ENCODE measurements at regions not wholly inside any gene's neighbourhood (a gene's known extent, or its start where the extent isn't known, plus 50 kb on each side); places are given as distances from the start of the nearest gene placed in this dataset.

DNA sequence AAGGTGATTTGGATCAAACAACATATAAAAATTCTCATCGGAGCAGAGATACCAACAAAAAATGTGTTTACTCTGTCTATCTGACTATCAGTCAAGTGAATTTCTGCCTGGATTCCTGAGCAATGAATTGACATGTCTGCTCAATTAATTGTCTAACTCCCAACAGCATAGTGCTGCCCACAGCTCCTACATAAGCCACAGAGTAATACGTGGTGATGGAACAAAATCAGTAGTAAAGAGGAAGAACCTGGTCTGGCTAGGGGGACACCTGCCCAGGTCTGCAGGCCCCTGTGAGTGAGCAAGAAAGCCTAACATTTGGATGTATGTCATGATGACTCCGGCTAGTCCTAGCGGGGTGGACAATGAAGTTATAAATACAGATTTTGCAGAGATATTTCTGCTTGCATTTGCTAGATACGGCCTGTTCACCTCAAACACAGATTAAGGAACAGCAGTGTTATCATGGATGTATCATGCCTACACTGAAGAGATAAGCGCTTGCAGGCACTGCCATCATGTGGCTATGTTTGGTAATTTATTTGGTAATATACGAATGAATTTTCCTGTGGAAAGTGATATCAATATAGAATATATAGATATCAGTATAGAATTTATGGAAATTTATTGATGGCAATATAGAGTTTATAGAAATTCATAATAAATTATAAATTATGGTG is 69.6 kb upstream of the LRRC8B start:
- no peak overlapping the region for H3K4me3 ChIP-seq
- no peaks in the 10 kb centered on the region for H3K9me3 ChIP-seq
- no peaks in the 10 kb centered on the region for H3K4me1 ChIP-seq
- TF ChIP-seq, protein P1, sequence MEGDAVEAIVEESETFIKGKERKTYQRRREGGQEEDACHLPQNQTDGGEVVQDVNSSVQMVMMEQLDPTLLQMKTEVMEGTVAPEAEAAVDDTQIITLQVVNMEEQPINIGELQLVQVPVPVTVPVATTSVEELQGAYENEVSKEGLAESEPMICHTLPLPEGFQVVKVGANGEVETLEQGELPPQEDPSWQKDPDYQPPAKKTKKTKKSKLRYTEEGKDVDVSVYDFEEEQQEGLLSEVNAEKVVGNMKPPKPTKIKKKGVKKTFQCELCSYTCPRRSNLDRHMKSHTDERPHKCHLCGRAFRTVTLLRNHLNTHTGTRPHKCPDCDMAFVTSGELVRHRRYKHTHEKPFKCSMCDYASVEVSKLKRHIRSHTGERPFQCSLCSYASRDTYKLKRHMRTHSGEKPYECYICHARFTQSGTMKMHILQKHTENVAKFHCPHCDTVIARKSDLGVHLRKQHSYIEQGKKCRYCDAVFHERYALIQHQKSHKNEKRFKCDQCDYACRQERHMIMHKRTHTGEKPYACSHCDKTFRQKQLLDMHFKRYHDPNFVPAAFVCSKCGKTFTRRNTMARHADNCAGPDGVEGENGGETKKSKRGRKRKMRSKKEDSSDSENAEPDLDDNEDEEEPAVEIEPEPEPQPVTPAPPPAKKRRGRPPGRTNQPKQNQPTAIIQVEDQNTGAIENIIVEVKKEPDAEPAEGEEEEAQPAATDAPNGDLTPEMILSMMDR (IDR thresholded peaks at IDR 0.05), result peak; percentile 50
- H3K27ac ChIP-seq, result no peak overlapping the region
- H3K9ac ChIP-seq (ENCODE audit: low read depth in 2 of 2, low read length in 2 of 2), result no peak overlapping the region
- H3K27me3 ChIP-seq, result no peaks in the 10 kb centered on the region
- intact Hi-C loops (cut with DNase I), result loop anchor here (5.0 to 10.0 kb wide), 2 partner anchors 480 to 518 kb away; no protein-coding TSS in a partner anchor
- DNase-seq, result peak; percentile 38
- no peaks in the 10 kb centered on the region for H3K36me3 ChIP-seq

DNA sequence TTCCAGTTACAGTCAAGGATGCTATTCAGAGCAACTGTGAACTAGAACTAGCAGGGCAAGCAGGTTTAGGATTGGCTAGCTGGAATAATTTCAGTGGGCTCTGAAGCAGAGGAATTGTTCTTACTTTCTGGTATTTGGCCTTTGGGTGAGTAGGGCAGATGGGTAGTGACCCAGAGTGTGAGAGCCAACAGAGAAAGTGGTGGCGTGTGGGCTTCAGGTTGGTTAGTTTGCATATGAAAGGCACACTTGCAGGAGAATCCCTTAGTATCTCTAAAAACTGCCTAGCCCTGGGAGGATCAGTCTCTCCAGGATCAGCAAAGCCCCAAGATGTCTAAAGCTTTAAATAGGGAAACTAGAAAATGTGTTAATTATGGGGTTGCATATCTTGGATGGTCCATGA is 67.6 kb upstream of the LRRC8B start:
- Histone ChIP-seq H3K4me1 (no peaks in the 10 kb centered on the region), H3K27me3 (no peaks in the 10 kb centered on the region), H3K9me3 (no peaks in the 10 kb centered on the region), H3K4me3 (no peak overlapping the region), H3K36me3 (no peaks in the 10 kb centered on the region), H3K27ac (no peak overlapping the region), H3K9ac (ENCODE audit: low read depth in 2 of 2, low read length in 2 of 2) (no peak overlapping the region)
- TF ChIP-seq, protein P1 (IDR thresholded peaks at IDR 0.05), result no peak
- DNase-seq, result no peak
- intact Hi-C loops (cut with DNase I), result loop anchor here (5.0 to 10.0 kb wide), 2 partner anchors 482 to 520 kb away; no protein-coding TSS in a partner anchor

DNA sequence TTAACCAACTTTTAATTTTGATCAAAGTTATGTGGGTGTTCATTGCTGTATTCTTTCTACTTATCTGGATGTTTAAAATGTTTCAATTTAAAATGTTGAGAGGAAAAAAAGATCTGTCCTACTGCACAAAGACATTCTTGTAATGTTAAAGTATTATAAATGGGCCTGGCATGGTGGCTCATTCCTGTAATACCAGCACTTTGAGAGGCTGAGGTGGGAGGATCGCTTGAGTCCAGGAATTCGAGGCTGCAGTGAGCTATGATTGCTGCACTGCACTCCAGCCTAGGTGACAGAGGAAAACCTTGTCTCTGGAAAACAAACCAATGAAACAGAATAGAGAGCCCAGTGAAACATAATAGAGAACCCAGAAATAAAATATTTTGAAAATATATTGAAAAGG is 65.5 kb upstream of the LRRC8B start:
- intact Hi-C loops (cut with DNase I), result loop anchor here (5.0 to 10.0 kb wide), 2 partner anchors 484 to 522 kb away; no protein-coding TSS in a partner anchor
- Histone ChIP-seq H3K4me3 (no peak overlapping the region), H3K36me3 (no peaks in the 10 kb centered on the region), H3K4me1 (no peaks in the 10 kb centered on the region), H3K27ac (no peak overlapping the region), H3K9me3 (no peaks in the 10 kb centered on the region), H3K9ac (ENCODE audit: low read depth in 2 of 2, low read length in 2 of 2) (no peak overlapping the region), H3K27me3 (no peaks in the 10 kb centered on the region)
- TF ChIP-seq, protein P1 (IDR thresholded peaks at IDR 0.05), result no peak
- no peak for DNase-seq

DNA sequence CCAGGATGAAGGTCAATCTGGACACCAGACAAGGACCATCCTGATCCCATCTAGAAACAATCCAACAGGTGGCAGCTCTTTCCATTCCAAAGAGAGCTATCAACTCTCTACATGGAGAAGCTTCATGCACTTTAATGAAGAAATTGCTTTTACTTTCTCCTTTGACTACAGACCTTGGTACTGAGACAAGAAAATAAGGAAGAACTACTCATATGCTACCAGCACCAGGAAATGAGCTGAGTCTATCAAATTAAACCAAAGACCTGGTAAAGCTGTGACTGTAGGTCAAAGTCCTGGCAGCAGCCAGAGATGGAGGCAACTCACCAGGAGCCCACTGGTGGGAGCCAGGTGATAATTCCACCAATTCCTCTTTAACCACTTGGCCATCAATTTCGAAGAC is 64.3 kb upstream of the LRRC8B start:
- H3K36me3 ChIP-seq, result no peaks in the 10 kb centered on the region
- H3K9ac ChIP-seq (ENCODE audit: low read depth in 2 of 2, low read length in 2 of 2), result no peak overlapping the region
- H3K27me3 ChIP-seq, result no peaks in the 10 kb centered on the region
- intact Hi-C loops (cut with DNase I), result no loop called here
- H3K4me3 ChIP-seq, result no peak overlapping the region
- no peak overlapping the region for H3K27ac ChIP-seq
- DNase-seq, result no peak
- TF ChIP-seq, protein P1 (IDR thresholded peaks at IDR 0.05), result no peak
- no peaks in the 10 kb centered on the region for H3K9me3 ChIP-seq
- no peaks in the 10 kb centered on the region for H3K4me1 ChIP-seq

DNA sequence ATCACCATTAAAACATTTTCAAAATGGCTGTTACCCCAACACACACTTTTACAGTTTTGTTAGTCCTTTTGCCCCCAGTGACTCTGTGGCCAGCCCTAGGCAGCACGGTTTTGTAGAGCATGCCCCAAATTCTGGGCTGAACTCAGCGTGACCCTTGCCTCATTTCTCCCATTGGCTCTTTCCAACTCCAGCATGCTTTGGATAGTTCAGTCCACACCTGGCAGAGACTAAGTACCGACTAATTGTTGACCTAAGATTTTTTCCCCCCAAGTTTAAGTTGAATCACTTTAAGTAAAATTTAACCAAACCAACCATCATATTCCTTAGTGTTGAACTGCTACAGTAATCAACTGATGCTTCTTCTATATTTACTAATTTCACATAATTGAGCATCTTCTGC is 62.4 kb upstream of the LRRC8B start:
- TF ChIP-seq, protein P1 (IDR thresholded peaks at IDR 0.05), result no peak
- Histone ChIP-seq H3K4me1 (no peaks in the 10 kb centered on the region), H3K4me3 (no peak overlapping the region), H3K9ac (ENCODE audit: low read depth in 2 of 2, low read length in 2 of 2) (no peak overlapping the region), H3K36me3 (no peaks in the 10 kb centered on the region), H3K27me3 (no peaks in the 10 kb centered on the region), H3K9me3 (no peaks in the 10 kb centered on the region), H3K27ac (no peak overlapping the region)
- DNase-seq, result no peak
- intact Hi-C loops (cut with DNase I), result no loop called here

Measured in colonic mucosa (tissue), 4 donors.